NOMO-1 treated with DMSO at 0.1 percent for 48 hours (cell line): ENCODE measurements at regions not wholly inside any gene's neighbourhood (a gene's known extent, or its start where the extent isn't known, plus 50 kb on each side); places are given as distances from the start of the nearest gene placed in this dataset.
"Not testable (repeated sequence)": the region's sequence is repeated elsewhere in the genome, so short reads cannot be mapped to it uniquely, and the experiment has no call there.

Experiments
- DNase-seq: peaks from one replicate; lab custom pipeline; 2025; ENCODE audit not compliant: unreplicated experiment; lab: John Stamatoyannopoulos, UW

DNA sequence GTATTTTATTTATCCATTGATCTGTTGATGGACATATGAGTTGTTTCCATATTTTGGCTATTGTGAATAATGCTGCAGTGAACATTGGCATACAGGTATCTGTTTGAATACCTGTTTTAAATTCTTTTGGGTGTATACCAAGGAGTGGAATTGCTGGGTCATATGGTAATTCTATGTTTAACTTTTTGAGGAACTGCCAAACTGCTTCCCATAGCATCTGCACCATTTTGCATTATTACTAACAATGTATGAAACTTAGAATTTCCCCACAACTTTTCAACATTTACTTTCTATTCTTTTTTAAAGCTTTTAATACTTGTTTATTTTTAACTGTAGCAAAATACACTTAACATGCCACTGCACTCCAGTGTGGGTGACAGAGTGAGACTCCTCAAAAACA, 57.0 kb upstream of the MSN start:
- DNase-seq, result peak; percentile 36

DNA sequence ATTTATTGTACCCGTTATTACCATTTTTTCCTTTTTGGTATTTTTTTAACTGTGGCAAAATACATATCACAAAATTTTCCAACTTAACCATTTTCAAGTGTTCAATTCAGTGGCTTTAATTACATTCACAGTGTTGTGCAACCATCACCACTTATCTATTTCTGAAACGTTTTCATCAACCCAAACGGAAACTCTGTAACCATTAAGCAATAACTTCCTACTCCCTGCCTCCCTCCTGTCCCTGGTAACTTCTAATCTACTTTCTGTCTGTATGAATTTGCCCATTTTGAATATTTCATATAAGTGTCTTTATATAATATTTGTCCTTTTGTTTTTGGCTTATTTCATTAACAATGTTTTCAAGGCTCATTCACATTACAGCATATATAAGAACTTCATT, 57.4 kb upstream of the MSN start:
- peak; percentile 94 for DNase-seq

DNA sequence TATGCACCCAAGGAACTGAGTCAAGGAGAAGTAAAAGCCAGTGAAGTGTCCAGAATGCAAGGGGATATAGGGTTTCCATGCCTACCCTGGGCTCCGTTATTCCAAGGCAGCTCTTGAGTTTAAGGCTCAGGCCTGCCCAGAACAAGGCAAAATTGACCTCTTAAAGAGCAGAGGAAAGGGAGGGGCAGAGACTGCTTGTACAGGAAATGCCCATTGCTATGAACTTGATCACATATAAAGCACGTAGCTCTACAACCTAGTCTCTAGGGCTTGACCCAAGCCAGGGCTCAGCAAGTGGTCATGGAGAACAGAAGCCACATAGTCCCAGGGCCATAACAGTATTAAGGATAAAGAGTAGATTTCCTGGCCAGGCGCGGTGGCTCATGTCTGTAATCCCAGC, 58.2 kb upstream of the MSN start:
- no peak for DNase-seq

DNA sequence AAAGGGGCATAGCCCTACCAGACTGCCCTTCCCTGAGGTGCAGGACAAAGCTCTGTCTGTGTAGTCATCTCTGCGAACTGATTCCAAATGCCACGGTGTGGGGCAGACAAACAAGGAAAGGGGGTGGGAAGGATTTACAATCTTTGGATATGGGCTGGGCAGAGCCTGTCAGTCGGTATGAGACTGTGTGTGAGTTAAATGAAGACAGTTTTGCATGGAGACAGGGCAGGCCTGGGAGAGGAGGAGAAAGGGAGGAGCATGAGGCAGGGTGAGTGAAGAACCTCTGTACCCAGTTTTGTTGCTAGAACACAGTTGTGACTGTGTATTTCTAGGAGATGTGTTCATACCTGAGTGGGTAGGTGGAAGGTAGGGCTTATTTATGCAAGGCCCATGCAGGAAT, 59.4 kb upstream of the MSN start:
- DNase-seq, result no peak

DNA sequence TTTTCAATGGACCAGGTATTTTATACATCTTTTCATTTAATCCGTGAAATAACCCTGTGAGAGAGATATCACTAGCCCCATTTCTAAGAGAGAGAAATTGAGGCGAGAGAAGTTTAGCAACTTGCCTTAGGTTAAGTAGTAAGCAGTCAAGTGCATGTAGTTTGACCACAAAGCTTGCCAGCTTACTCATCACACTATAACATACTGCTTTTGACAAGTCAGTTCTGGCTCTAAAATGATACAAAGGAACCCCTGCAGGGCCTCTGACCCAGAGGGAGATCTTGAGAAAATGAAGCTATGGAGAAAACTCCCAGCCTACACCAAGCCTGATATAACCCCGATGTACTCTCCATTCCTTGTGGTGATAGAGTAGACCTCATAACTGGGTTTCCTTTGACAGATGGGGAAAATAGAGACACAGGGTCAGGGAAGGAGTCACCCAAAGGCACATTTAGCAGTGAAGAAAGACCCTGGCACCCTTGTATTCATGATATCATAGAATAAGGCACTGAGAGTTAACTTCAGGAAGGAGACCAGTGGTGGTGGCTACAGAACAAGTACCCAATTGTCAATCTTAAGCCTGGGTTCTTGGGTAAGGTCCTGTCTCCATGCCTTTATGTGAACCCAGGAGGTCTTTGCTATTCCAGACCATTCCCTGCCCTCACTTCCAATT, 60.2 kb upstream of the MSN start:
- DNase-seq, result peak; percentile 71

DNA sequence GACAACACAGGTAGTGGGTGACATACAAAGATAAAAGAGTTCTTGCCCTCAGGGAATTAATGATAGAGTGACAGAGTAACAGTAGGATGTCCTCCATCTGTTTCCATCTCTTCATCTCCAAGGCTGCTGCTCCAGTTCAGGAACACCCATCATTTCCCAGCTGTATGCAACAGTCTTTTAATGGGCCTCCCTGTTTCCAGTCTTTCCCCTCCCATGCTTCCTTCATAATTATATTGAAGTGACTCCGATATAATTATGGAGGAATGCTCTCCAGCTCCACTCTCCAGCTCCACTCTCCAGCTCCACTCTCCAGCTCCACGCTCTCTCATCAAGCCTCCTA, 65.3 kb upstream of the MSN start:
- no peak for DNase-seq

DNA sequence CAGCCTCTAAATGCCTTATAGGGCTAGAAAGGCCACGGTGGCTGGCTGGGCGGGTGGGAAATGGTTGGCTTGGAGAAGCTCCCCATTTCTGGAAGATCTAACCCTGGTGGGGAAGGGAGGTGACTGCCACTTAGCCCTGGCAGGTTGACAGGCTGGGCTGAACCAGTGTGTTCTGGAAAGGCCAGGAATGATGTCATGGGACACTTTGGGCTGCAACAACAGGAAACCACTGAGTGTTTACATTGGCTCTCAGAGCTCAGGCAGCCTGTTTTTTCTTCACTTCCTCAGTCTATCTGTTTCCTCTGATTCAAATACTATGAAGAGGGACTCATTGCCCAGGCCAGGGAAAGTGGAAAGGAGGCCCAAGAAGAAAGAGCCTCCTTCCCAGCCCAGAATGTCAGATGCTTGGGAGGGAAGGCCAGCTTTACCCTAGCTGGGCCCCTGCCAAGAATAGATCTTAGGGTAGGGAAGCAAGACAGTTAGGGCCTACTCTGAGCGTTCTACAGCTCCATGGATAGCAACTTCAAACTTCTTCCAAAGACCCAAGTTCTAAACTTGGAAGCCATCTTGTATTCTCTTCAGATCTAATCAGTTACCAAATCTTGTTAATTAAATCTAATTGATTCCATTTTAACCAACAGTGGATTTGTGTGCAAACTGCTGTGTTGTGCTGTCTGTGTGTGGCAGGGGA, 65.8 kb upstream of the MSN start:
- DNase-seq, result peak; percentile 47

DNA sequence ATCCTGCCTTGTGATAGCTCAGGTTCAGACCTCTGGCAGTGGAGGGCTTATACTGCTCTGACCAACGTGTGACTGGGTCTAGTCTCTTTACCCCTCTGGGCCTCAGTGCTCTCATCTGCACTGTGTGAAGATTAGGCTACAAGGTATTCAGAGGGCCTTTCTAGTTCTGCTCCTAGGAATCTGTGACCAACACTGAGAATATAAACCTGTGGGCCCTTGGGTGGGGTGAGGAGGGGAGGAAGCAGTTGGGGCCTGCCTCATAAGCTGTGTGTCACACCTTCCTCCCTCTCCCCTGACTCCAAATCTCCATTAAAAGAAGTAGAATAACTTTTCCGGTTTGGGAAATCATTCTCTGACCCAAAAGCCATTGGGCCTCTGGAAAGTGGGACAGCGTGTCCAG, 66.3 kb upstream of the MSN start:
- no peak for DNase-seq

DNA sequence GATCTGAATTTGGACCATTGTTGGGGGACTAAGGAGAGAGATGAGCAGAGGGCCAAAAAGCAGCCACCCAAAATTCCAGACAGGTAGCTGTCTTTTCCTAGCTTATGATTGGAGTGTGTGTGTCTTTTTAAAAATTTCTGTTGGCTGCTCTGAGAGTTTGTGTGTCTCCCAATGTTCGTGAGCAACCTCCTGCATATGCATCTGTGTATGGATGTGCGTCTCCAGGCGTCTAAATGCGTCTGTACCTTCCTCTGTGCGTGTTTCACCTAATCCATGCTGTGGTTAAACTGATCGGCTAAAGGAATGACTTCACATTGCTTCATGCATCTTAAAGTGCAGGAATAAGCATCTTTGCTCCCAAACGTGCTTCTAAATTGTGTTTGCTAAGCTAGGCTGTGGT, 65.5 kb upstream of the LAS1L start:
- no peak for DNase-seq

DNA sequence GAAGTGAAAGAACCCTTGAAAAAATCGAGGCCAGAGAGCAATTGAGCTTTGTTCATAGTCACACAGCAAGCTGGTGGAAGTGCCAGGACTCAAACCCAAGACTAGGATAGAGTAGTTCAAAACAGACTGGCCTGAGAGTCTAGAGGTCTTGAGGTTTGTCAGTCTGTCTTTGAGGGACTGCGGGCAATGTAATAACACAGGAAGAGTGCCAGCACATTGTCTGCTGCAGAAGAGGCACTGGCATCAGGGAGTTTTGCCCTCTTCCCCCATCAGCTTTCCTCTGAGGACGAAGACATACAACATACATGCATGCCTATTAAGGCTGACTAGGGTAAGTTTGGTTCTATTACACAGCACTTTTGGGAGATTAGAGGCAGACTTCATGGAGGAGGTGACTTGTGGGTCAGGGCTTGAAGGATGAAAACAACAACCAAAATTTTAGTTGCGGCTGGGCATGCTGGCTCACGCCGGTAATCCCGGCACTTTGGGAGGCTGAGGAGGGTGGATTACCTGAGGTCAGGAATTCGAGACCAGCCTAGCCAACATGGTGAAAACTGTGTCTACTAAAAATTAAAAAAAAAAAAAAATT, 64.1 kb upstream of the LAS1L start:
- DNase-seq, result no peak

DNA sequence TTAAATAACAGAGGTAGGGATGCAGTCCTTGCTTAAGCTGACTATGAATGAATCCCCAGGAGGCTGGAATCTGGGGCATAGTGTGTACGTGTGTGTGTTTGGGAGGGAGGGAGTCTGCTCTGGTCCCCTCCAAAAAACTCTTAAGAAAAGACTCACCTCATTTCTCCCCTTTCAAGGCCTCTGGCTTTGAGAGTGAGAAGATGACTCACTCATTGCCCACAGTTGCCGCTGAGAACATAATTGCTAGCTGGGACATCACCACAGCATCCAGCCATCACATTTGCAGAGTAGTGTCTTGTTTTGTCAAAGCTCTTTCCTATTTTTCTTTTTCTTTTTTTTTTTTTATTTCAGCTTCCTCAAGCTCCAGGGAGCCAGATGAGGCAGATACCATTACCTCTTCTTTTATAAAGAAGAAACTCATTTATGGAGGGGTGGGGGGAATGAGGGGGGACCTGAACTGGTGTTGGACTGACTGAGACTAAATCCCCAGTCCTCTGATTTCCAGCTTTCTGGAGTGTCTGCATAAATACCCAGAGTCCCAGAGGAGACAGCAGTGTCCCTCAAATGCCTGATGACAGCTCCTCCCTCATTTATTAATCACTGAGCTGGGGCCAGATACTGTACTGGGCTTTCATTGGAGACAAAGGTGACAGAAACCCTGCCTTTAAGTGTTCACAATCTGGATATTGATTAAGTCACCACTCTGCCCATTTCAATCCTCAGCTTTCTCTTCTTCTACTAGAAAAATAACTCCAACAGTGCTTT, 61.9 kb upstream of the LAS1L start:
- DNase-seq, result peak; percentile 87

DNA sequence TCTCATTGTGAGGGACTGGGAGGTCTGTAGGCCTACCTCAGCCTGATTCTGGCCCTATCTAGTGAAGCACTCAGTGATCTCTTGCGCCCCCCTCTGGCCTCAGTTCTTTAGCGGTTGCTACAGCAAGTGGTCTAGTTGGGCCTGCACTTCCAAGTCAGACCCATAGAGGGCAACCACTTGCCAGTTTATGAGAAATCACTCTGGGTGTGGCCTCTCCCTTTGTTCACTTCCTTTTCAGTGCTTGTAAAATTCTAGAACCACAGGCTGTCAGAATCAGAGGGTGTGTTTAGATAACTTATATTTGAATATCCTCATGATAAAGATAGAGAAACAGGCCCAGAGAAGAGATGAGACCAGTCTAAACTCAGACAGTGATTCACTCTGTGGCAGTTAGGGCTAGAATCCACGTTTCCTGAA, 60.9 kb upstream of the LAS1L start:
- DNase-seq, result peak; percentile 99

DNA sequence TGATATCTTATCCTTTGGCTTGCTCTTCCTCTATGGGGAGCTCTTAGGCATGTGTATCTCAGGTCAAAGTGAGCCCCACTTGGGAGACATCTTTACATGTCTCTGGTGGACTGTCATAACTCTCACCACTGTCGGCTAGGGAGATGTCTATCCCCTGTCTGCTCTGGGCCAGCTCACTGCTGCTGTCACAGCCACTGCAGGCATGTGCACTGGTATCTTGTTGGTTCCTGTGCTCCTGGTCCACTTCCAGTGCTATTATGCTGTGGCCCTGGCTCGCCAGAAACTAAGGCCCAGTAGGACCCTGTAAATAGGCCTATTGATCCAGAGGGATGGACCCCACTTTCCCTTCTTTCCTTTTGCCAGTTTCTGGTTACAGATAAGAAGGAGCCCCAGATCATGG, 56.6 kb upstream of the LAS1L start:
- no peak for DNase-seq

DNA sequence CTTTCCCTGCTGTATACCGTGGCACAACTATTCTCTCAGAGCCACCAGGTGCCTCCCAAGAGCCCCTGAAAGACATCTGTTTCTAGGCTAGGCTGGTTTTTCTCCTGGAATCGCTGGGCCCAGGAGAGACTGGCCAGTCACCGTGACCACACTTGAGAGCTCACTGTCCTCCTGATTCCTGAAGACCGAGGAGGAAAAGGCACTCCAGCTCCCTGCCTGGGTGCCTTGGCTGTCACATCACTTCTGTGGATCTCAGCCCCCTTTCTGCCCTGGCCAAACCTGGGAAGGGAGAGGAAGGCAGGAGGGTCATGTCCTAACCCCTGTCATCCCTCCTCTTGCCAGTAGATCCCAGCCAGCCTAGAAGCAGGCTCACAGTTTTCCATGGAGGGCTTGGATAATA, 54.7 kb upstream of the LAS1L start:
- DNase-seq, result no peak

DNA sequence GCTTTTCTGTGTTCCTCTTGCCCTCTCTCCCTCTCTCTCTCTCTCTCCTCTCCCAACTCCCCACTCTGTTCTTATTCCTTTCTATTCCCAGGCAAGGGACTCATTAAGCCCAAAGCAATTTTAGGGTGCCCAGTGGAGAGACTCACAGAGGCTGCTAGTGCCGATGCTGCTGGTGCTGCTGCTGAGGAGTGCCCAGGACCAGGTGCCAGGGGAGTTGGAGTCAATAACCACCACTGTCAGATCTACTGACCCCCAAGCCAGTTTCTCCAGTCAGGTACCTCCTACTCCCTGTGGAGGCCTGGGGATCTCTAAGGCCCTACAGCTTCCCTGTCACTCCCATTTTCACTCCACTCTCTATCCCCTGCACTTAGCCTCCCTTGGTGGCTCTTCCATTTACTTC, 54.2 kb upstream of the LAS1L start:
- no peak for DNase-seq

DNA sequence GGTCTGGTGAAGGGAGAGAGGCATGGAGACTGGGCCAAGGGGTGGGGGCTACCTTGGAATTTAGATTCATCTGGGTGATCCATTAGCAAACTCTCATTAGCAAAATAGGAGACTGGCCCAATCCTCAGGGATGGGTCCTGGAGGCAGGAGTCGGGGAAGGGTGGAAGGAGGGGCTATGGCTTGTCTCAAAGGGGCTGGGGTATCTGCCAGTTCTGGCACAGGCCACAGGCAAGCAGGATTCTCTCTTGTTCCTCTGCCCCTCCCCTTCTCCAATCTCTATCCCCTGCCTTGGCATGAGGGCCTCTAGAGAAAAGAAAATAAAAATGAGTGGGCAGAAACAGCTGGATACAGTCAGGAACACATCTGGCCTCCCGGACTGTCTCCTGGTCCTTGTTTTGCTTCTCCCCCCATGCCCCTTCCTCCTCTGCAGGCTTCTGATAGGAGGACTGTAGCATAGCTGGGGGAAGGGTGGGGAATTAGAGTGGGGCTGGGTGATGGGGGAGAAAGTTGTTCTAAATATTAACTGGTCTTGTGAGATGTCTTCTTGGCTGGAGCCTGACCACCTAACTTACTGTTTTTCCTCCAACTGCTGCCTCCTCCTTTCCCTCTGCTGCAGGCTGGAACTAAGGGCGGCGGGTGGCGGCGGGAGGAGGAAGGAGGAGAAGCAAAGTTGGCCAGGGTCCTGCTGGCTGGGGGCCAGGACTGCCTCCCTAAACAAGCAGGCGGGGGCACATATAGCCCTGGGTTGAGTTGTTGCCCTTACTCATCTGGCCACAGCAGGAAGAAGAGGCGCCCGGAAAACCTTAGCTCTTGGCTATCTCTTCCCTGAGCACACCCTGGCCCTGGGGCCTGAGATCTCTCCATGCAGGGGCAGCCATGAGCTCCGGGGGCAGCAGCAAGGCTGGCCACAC, 53.3 kb upstream of the LAS1L start:
- DNase-seq, result no peak

DNA sequence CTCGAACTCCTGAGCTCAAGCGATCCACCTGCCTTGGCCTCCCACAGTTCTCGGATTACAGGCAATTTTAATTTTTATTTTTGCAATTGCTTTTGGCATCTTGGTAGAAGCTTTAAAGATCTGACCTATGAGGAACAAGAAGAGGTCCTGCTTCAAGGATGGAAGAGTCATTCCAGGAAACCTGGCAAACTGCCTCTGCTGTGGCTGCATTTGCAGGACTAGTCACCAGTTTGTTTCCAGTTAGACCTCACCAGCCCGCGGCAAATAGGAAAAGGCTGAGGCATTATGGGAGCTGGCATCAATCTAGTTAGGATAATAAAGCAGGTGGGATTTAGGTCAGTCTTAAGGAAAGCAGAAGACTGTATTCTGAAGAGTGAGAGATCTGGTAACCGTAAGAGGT, 51.9 kb upstream of the LAS1L start:
- no peak for DNase-seq

DNA sequence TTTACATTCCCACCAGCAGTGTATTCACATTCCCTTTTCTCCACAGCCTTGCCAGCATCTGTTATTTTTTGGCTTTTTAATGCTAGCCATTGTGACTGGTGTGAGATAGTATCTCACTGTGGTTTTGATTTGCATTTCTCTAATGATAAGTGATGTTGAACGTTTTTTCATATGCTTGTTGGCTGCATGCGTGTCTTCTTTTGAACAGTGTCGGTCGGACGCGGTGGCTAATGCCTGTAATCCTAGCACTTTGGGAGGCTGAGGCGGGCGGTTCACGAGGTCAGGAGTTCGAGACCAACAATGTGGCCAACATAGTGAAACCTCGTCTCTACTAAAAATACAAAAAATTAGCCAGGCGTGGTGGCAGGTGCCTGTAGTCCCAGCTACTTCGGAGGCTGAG, 50.6 kb upstream of the LAS1L start:
- not testable (repeated sequence) for DNase-seq
